GM23338 (cell line): ENCODE measurements at regions not wholly inside any gene's neighbourhood (a gene's known extent, or its start where the extent isn't known, plus 50 kb on each side); places are given as distances from the start of the nearest gene placed in this dataset.

ENCODE experiments used
- ATAC-seq: fragments of 200-7000 bp; cut with Tn5 transposase; 3 replicates; pipeline ENCODE4 v1.9.1; 2020
- DNase-seq: peaks from one replicate; pipeline ENCODE4 v3.0.0-alpha.2; 2015; ENCODE audit warnings: low spot score
- H2AFZ ChIP-seq: fragments of 200-600 bp; sonication (generic); 2 replicates; pipeline ENCODE4 v1.8.0; 2016; ENCODE audit warnings: antibody characterized with exemption, mild to moderate bottlenecking, moderate library complexity
- H3F3A ChIP-seq: fragments of 200-600 bp; sonication (generic); replicated peaks from 2 replicates; pipeline ENCODE4 v1.8.0; 2017; ENCODE audit warnings: antibody characterized with exemption, mixed run types, low read depth
- H3K27ac ChIP-seq: fragments of 200-600 bp; sonication (generic); 2 replicates; pipeline ENCODE4 v1.6.1; 2016; ENCODE audit warnings: low read depth
- H3K27me3 ChIP-seq: fragments of 200-600 bp; sonication (generic); 2 replicates; pipeline ENCODE4 v1.8.0; 2016; ENCODE audit warnings: mild to moderate bottlenecking, mixed run types, moderate library complexity; ENCODE audit not compliant: insufficient read depth
- H3K36me3 ChIP-seq: fragments of 200-600 bp; sonication (generic); 2 replicates; pipeline ENCODE4 v1.8.0; 2016; ENCODE audit warnings: mild to moderate bottlenecking; ENCODE audit not compliant: insufficient read depth
- H3K4me1 ChIP-seq: fragments of 200-600 bp; sonication (generic); 2 replicates; pipeline ENCODE4 v1.8.0; 2016; ENCODE audit warnings: mild to moderate bottlenecking, moderate library complexity; ENCODE audit not compliant: insufficient read depth
- H3K4me2 ChIP-seq: fragments of 200-600 bp; sonication (generic); 2 replicates; pipeline ENCODE4 v1.7.1; 2017; ENCODE audit warnings: mixed run types
- H3K4me3 ChIP-seq: fragments of 200-600 bp; sonication (generic); 2 replicates; pipeline ENCODE4 v1.6.1; 2016; ENCODE audit warnings: mixed run types
- H3K79me2 ChIP-seq: fragments of 200-600 bp; sonication (generic); replicated peaks from 2 replicates; pipeline ENCODE4 v1.8.0; 2017; ENCODE audit warnings: mild to moderate bottlenecking; ENCODE audit not compliant: insufficient read depth
- H3K9me2 ChIP-seq: fragments of 200-600 bp; sonication (generic); 2 replicates; pipeline ENCODE4 v1.8.0; 2017; ENCODE audit not compliant: insufficient read depth
- H4K20me1 ChIP-seq: fragments of 200-600 bp; sonication (generic); replicated peaks from 2 replicates; pipeline ENCODE4 v1.8.0; 2017; ENCODE audit warnings: mild to moderate bottlenecking; ENCODE audit not compliant: insufficient read depth
- H3K27ac Mint-ChIP-seq: 2 replicates; pipeline ENCODE4 v1.8.0; 2020; ENCODE audit warnings: inconsistent platforms, mild to moderate bottlenecking, moderate library complexity, mixed read lengths
- H3K27me3 Mint-ChIP-seq: 3 replicates; pipeline ENCODE4 v1.8.0; 2022; ENCODE audit warnings: low read depth, mild to moderate bottlenecking, moderate library complexity, mixed read lengths, inconsistent platforms; ENCODE audit not compliant: insufficient read depth, poor library complexity
- H3K36me3 Mint-ChIP-seq: 3 replicates; pipeline ENCODE4 v1.8.0; 2021; ENCODE audit warnings: low read depth, mild to moderate bottlenecking, inconsistent platforms, moderate library complexity, mixed read lengths
- H3K4me1 Mint-ChIP-seq: 3 replicates; pipeline ENCODE4 v1.8.0; 2020; ENCODE audit warnings: mild to moderate bottlenecking, inconsistent platforms, mixed read lengths
- H3K4me3 Mint-ChIP-seq: 3 replicates; pipeline ENCODE4 v1.8.0; 2021; ENCODE audit warnings: moderate library complexity, mild to moderate bottlenecking, inconsistent platforms, mixed read lengths
- H3K9me3 Mint-ChIP-seq: 3 replicates; pipeline ENCODE4 v1.8.0; 2020; ENCODE audit warnings: moderate library complexity, mild to moderate bottlenecking, inconsistent platforms, mixed read lengths
- EZH2 ChIP-seq: fragments of 200-600 bp; sonication (generic); IDR thresholded peaks from one replicate; pipeline ENCODE4 v1.8.0; 2017; ENCODE audit warnings: antibody characterized with exemption, mild to moderate bottlenecking, low read depth; ENCODE audit not compliant: unreplicated experiment
- EZH2phosphoT487 ChIP-seq: fragments of 200-600 bp; sonication (generic); IDR thresholded peaks from one replicate; pipeline ENCODE4 v1.8.1; 2018; ENCODE audit warnings: antibody characterized with exemption; ENCODE audit not compliant: unreplicated experiment
- ZNF462 ChIP-seq: fragments of 250-450 bp; sonication (Bioruptor Pico); IDR thresholded peaks from 2 replicates; pipeline ENCODE4 v1.5.0; 2020; ENCODE audit warnings: mild to moderate bottlenecking, moderate library complexity

- no peak for TF ChIP-seq ZNF462 (CRISPR knock-in tag)
Observed at GRCh38 chr2:7685342-7686015, 768.3 kb downstream of the RNF144A start (continued).

- H3F3A ChIP-seq = no peaks in the 10 kb centered on the region
- Mint-ChIP-seq H3K27me3 (peaks cover 5% of the 10 kb centered on the region), H3K36me3 (no peaks in the 10 kb centered on the region; the same call in 2 of the 3 replicates), H3K27ac (no peak overlapping the region), H3K4me1 (no peaks in the 10 kb centered on the region), H3K9me3 (no peaks in the 10 kb centered on the region), H3K4me3 (no peak overlapping the region)
- no peak overlapping the region for H3K4me3 ChIP-seq
- no peak overlapping the region for H3K27ac ChIP-seq
- no peaks in the 10 kb centered on the region for H3K36me3 ChIP-seq
- DNase-seq (no peak), ATAC-seq (no peak)
- H3K9me2 ChIP-seq = peaks cover 21% of the 10 kb centered on the region
- no peaks in the 10 kb centered on the region for H3K4me1 ChIP-seq
- no peaks in the 10 kb centered on the region for H3K27me3 ChIP-seq
- no peaks in the 10 kb centered on the region for H3K79me2 ChIP-seq
- H4K20me1 ChIP-seq = no peaks in the 10 kb centered on the region
- no peak overlapping the region for H3K4me2 ChIP-seq
- H2AFZ ChIP-seq = peak overlapping the region; percentile 88; the same call in 1 of the 2 replicates
- TF ChIP-seq EZH2phosphoT487 (no peak), EZH2 (no peak)
Observed at GRCh38 chr2:7686016-7686385, 768.8 kb downstream of the RNF144A start.
